Lung (tissue), 11 donors: ENCODE measurements at regions not wholly inside any gene's neighbourhood (a gene's known extent, or its start where the extent isn't known, plus 50 kb on each side); places are given as distances from the start of the nearest gene placed in this dataset.

Experiments used
- ATAC-seq: fragments of 200-7000 bp; cut with Tn5 transposase; one replicate; pipeline ENCODE4 v1.9.1; 2020; ENCODE audit warnings: moderate number of reproducible peaks; ENCODE audit not compliant: insufficient read depth, low FRiP score
- DNase-seq, 3 donors: peaks; one replicate each; pipeline ENCODE4 v3.0.0-alpha.2; 2013 to 2017
- H3K27ac ChIP-seq, 2 donors: one replicate each; pipeline ENCODE4 v1.5.1; 2013; ENCODE audit warnings: mild to moderate bottlenecking in 2 of 2, moderate library complexity in 2 of 2, control low read depth in 1 of 2, inconsistent platforms in 1 of 2, low read depth in 1 of 2, low read length in 1 of 2
- H3K27me3 ChIP-seq, 3 donors: one replicate each; pipeline ENCODE4 v1.5.1; 2013; ENCODE audit warnings: low read length in 2 of 3; ENCODE audit not compliant: control insufficient read depth in 3 of 3, insufficient read depth in 3 of 3
- H3K36me3 ChIP-seq, 4 donors: one replicate each; pipeline ENCODE4 v1.5.1; 2013; ENCODE audit warnings: low read length in 4 of 4, mild to moderate bottlenecking in 1 of 4, moderate library complexity in 1 of 4; ENCODE audit not compliant: control insufficient read depth in 4 of 4, insufficient read depth in 4 of 4
- H3K4me1 ChIP-seq, 5 donors: one replicate each; pipeline ENCODE4 v1.5.1; 2013; ENCODE audit warnings: low read length in 5 of 5, mild to moderate bottlenecking in 2 of 5, moderate library complexity in 1 of 5; ENCODE audit not compliant: control insufficient read depth in 5 of 5, insufficient read depth in 5 of 5
- H3K4me3 ChIP-seq: one replicate; pipeline ENCODE4 v1.5.1; 2013; ENCODE audit warnings: mild to moderate bottlenecking, control low read depth, moderate library complexity
- H3K9ac ChIP-seq, 2 donors: one replicate each; pipeline ENCODE4 v1.5.1; 2013; ENCODE audit warnings: low read length in 2 of 2, control low read depth in 1 of 2; ENCODE audit not compliant: insufficient read depth in 1 of 2
- H3K9me3 ChIP-seq, 4 donors: one replicate each; pipeline ENCODE4 v1.5.1; 2013; ENCODE audit warnings: low read length in 3 of 4, mild to moderate bottlenecking in 1 of 4, moderate library complexity in 1 of 4; ENCODE audit not compliant: control insufficient read depth in 4 of 4, insufficient read depth in 3 of 4
- CTCF ChIP-seq: IDR thresholded peaks from 2 replicates; pipeline ENCODE4 v1.5.1; 2012; ENCODE audit warnings: mild to moderate bottlenecking; ENCODE audit errors: control extremely low read depth, extremely low read depth
- WGBS, 2 donors: extraction: QIAGEN DNeasy Blood & Tissue Kit; methylation state at CpG; one replicate each; pipeline ENCODE4 v1.1.7; 2013; 5-methylcytosine and 5-hydroxymethylcytosine counted together
- donor health status: control.
- donor health status: control.
- donor health status: Bipolar disorder and iron deficiency.
- donor health status: healthy.
- donor health status: DM: yes; HTN: yes; CAD: no.

DNA sequence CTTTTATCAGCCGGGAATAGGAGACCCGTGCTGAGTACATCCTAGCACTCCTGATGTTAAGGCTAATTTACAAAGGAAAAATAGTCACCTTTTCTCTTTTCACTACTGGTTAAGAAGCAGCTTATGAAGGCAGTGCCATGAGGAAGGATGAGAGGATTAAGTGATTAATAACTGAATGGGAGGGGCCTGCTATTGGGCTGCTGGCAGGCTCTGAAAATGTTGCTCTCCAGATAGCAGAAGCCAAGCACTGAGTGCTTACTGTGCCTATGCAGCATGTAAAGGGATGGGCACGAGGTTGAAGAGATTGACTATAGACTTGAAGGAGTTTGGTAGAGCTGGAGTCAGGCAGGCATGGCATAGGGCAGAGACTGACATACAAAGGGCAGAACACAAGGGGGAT, 282.4 kb upstream of the THSD7B start:
- DNase-seq, result no peak
- Histone ChIP-seq H3K27me3 (no peaks in the 10 kb centered on the region), H3K27ac (no peak overlapping the region), H3K4me3 (no peak overlapping the region), H3K9ac (no peak overlapping the region), H3K36me3 (no peaks in the 10 kb centered on the region), H3K9me3 (peaks cover 0 to 10% (median 5%) of the 10 kb centered on the region in 4 donors), H3K4me1 (no peaks in the 10 kb centered on the region)
- no peak for TF ChIP-seq CTCF
- no peak for ATAC-seq
- 75 to 81% methylated on average over 3 of the region's 3 CpGs for WGBS, 2 donors

DNA sequence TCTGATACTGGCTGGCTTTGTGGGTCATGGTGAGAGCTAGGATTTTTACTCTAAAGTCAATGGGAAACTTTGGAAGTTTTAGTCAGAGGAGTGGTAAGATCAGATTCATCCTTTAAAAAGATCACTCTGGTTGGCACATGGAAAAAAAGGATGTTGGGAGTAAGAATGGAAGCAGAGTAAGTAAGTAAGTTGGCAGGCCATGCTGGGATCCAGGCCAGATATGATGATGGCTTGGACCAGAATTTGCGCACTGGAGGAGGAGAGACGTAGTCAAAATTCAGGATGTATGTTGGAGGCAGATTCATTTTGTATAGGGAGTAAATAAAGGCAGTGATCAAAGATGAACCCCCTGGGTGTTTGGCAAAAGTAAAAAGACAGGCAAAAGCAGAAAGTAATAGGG, 283.3 kb upstream of the THSD7B start:
- no peak for TF ChIP-seq CTCF
- ATAC-seq, result no peak
- Histone ChIP-seq H3K4me3 (no peak overlapping the region), H3K9me3 (peaks cover 0 to 10% (median 5%) of the 10 kb centered on the region in 4 donors), H3K27me3 (no peaks in the 10 kb centered on the region), H3K36me3 (no peaks in the 10 kb centered on the region), H3K9ac (no peak overlapping the region), H3K4me1 (no peaks in the 10 kb centered on the region), H3K27ac (no peak overlapping the region)
- 90 to 91% methylated on average over 2 of the region's 2 CpGs for WGBS, 2 donors
- no peak for DNase-seq

GRCh38 chr2:136479696-136480095, 285.6 kb upstream of the THSD7B start:
- 81 to 94% methylated on average over 2 of the region's 2 CpGs for WGBS, 2 donors
- H3K36me3 ChIP-seq, result no peaks in the 10 kb centered on the region
- DNase-seq, result no peak

More at GRCh38 chr2:136479696-136480095, 285.6 kb upstream of the THSD7B start:
- Histone ChIP-seq H3K4me1 (no peaks in the 10 kb centered on the region), H3K27me3 (no peaks in the 10 kb centered on the region), H3K9ac (no peak overlapping the region), H3K4me3 (no peak overlapping the region), H3K27ac (no peak overlapping the region), H3K9me3 (peaks cover 0 to 10% (median 5%) of the 10 kb centered on the region in 4 donors)
- ATAC-seq, result no peak
- no peak for TF ChIP-seq CTCF
